Suprapubic skin (tissue), 4 donors: ENCODE measurements at regions not wholly inside any gene's neighbourhood (a gene's known extent, or its start where the extent isn't known, plus 50 kb on each side); places are given as distances from the start of the nearest gene placed in this dataset.

ENCODE experiments used
- DNase-seq, 2 donors: peaks; one replicate each; pipeline ENCODE4 v3.0.0-alpha.2; 2019; ENCODE audit warnings: low spot score in 2 of 2
- H3K27ac ChIP-seq: fragments of 200-600 bp; sonication (generic); one replicate; pipeline ENCODE4 v1.5.1; 2019
- H3K27me3 ChIP-seq: fragments of 200-600 bp; sonication (generic); one replicate; pipeline ENCODE4 v1.5.1; 2019
- H3K36me3 ChIP-seq: fragments of 200-600 bp; sonication (generic); one replicate; pipeline ENCODE4 v1.5.1; 2019
- H3K4me1 ChIP-seq: fragments of 200-600 bp; sonication (generic); one replicate; pipeline ENCODE4 v1.5.1; 2019
- H3K4me3 ChIP-seq: fragments of 200-600 bp; sonication (generic); one replicate; pipeline ENCODE4 v1.5.1; 2019; ENCODE audit warnings: mild to moderate bottlenecking
- H3K9me3 ChIP-seq: fragments of 200-600 bp; sonication (generic); one replicate; pipeline ENCODE4 v1.5.1; 2019
- CTCF ChIP-seq, 2 donors: fragments of 200-600 bp in 1 of 2; fragments of 450-650 bp in 1 of 2; sonication (generic) in 1 of 2; IDR thresholded peaks; one replicate each; pipeline ENCODE4 v1.5.1; 2016 to 2019; ENCODE audit warnings: antibody characterized with exemption in 2 of 2, mild to moderate bottlenecking in 1 of 2, moderate library complexity in 1 of 2
- EP300 ChIP-seq: sonication (generic); formaldehyde crosslinking; IDR thresholded peaks from one replicate; pipeline ENCODE4 v1.6.1; 2017; ENCODE audit warnings: antibody characterized with exemption
- POLR2A ChIP-seq, 2 donors: fragments of 450-650 bp; IDR thresholded peaks; one replicate each; pipeline ENCODE4 v1.6.1; 2017; ENCODE audit warnings: antibody characterized with exemption in 2 of 2, mild to moderate bottlenecking in 2 of 2, moderate library complexity in 2 of 2
- POLR2AphosphoS5 ChIP-seq, 3 donors: sonication (generic); formaldehyde crosslinking; IDR thresholded peaks; one replicate each; pipeline ENCODE4 v1.6.1; 2017; ENCODE audit warnings: antibody characterized with exemption in 3 of 3
- WGBS: methylation state at CpG from one replicate; pipeline ENCODE4 v1.1.5; 2018; 5-methylcytosine and 5-hydroxymethylcytosine counted together

GRCh38 chr3:106275592-106275991 is 406.8 kb upstream of the CBLB start:
- WGBS: 69% methylated on average over 4 of the region's 5 CpGs
- no peaks in the 10 kb centered on the region for H3K27me3 ChIP-seq
- DNase-seq: no peak
- H3K4me3 ChIP-seq: no peak overlapping the region
- no peak for TF ChIP-seq EP300
- no peak for TF ChIP-seq POLR2A (IDR thresholded peaks at IDR 0.05)
- TF ChIP-seq POLR2AphosphoS5 (IDR thresholded peaks at IDR 0.05): no peak
- TF ChIP-seq CTCF (IDR thresholded peaks at IDR 0.05): no peak
- H3K9me3 ChIP-seq: no peaks in the 10 kb centered on the region
- no peaks in the 10 kb centered on the region for H3K4me1 ChIP-seq
- no peaks in the 10 kb centered on the region for H3K36me3 ChIP-seq
- no peak overlapping the region for H3K27ac ChIP-seq

GRCh38 chr3:106276151-106276550 is 407.3 kb upstream of the CBLB start:
- TF ChIP-seq EP300 (no peak), CTCF (IDR thresholded peaks at IDR 0.05) (no peak), POLR2A (IDR thresholded peaks at IDR 0.05) (no peak), POLR2AphosphoS5 (IDR thresholded peaks at IDR 0.05) (no peak)
- DNase-seq: no peak
- Histone ChIP-seq H3K36me3 (no peaks in the 10 kb centered on the region), H3K27me3 (no peaks in the 10 kb centered on the region), H3K9me3 (no peaks in the 10 kb centered on the region), H3K4me1 (no peaks in the 10 kb centered on the region), H3K4me3 (no peak overlapping the region), H3K27ac (no peak overlapping the region)

- WGBS: 78% methylated on average over 6 of the region's 6 CpGs
- TF ChIP-seq POLR2AphosphoS5 (IDR thresholded peaks at IDR 0.05) (no peak), EP300 (no peak), CTCF (IDR thresholded peaks at IDR 0.05) (no peak), POLR2A (IDR thresholded peaks at IDR 0.05) (no peak)
- H3K36me3 ChIP-seq: no peaks in the 10 kb centered on the region
- H3K27me3 ChIP-seq: no peaks in the 10 kb centered on the region
- H3K9me3 ChIP-seq: no peaks in the 10 kb centered on the region
- no peak for DNase-seq
- H3K4me1 ChIP-seq: no peaks in the 10 kb centered on the region
- no peak overlapping the region for H3K27ac ChIP-seq
- no peak overlapping the region for H3K4me3 ChIP-seq
Measured at GRCh38 chr3:106276755-106277612, 408.2 kb upstream of the CBLB start.

GRCh38 chr3:106277731-106278130 is 408.9 kb upstream of the CBLB start:
- no peaks in the 10 kb centered on the region for H3K4me1 ChIP-seq
- H3K9me3 ChIP-seq: no peaks in the 10 kb centered on the region
- H3K36me3 ChIP-seq: no peaks in the 10 kb centered on the region
- no peak overlapping the region for H3K4me3 ChIP-seq
- DNase-seq: no peak
- H3K27me3 ChIP-seq: no peaks in the 10 kb centered on the region
- no peak overlapping the region for H3K27ac ChIP-seq
- WGBS: 94% methylated on average over 1 of the region's 1 CpG
- TF ChIP-seq EP300 (no peak), CTCF (IDR thresholded peaks at IDR 0.05) (no peak)

- Histone ChIP-seq H3K9me3 (no peaks in the 10 kb centered on the region), H3K4me3 (no peak overlapping the region), H3K27me3 (no peaks in the 10 kb centered on the region), H3K36me3 (no peaks in the 10 kb centered on the region), H3K27ac (no peak overlapping the region), H3K4me1 (no peaks in the 10 kb centered on the region)
- WGBS: 22% methylated on average over 2 of the region's 2 CpGs
- DNase-seq: no peak
- TF ChIP-seq POLR2AphosphoS5 (IDR thresholded peaks at IDR 0.05): no peak
- TF ChIP-seq EP300: no peak
- TF ChIP-seq POLR2A (IDR thresholded peaks at IDR 0.05): no peak
- no peak for TF ChIP-seq CTCF (IDR thresholded peaks at IDR 0.05)
Measured at GRCh38 chr3:106281221-106281620, 412.4 kb upstream of the CBLB start.
